Left renal cortex interstitium (tissue), 4 donors: ENCODE measurements at regions not wholly inside any gene's neighbourhood (a gene's known extent, or its start where the extent isn't known, plus 50 kb on each side); places are given as distances from the start of the nearest gene placed in this dataset.

Experiments
- DNase-seq, 4 donors: peaks; one replicate each; pipeline ENCODE4 v3.0.0-alpha.2; 2013; ENCODE audit warnings: low read depth in 4 of 4, low spot score in 2 of 4, missing footprints in 1 of 4

- DNase-seq: no peak
These were observed 326.5 kb downstream of the ASMT start for GRCh38 chrX:1941321-1941720.

GRCh38 chrX:1945879-1946278, 331.0 kb downstream of the ASMT start:
- no peak for DNase-seq

GRCh38 chrX:1946974-1947373, 332.1 kb downstream of the ASMT start:
- no peak for DNase-seq
